GM18909 (cell line): ENCODE measurements at regions not wholly inside any gene's neighbourhood (a gene's known extent, or its start where the extent isn't known, plus 50 kb on each side); places are given as distances from the start of the nearest gene placed in this dataset.
A peak's percentile ranks its signal among the peaks of the same experiment; 100 is the strongest.
"Not testable (repeated sequence)": the region's sequence is repeated elsewhere in the genome, so short reads cannot be mapped to it uniquely, and the experiment has no call there.

ENCODE experiments used
- ATAC-seq: cut with Tn5 transposase; IDR thresholded peaks from one replicate; pipeline ENCODE4 v1.9.1; 2021; ENCODE audit warnings: mild to moderate bottlenecking; ENCODE audit not compliant: unreplicated experiment, poor library complexity

DNA sequence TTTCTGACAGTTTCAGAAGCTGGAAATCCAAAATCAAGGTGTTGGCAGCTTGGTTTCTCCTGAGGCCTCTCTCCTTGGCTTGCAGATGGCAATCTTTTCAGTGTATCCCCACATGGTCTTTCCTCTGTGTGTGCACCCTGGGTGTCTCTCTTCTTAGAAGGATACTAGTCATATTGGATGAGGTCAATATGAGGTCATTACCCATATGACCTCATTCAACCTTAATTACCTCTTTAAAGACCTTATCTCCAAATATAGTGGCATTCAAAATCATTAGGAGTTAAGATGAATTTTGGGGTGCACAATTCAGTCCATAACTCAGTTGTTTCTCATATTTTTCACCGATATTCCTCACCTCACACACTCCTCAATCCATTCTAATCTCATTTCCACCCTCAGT is 92.4 kb upstream of the TGM3 start:
- no peak for ATAC-seq

DNA sequence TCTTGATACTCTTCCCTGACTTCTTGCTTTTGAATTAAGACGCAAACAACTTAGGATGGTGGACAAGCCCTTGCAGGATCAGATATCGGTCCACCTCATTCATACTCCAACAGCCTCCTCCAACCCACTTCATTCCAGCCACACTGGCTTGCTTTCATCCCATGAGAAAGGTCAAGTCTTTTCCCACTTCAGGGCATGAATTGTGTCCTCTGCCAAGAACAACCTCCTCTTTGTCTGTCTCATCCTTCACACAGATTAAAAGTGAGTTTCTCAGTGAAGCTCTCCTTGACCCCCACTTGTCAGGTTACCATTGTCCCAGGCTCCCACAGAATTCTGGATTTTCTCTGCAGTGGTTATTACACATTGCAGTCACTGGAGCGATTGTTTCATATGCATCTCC is 91.8 kb upstream of the TGM3 start:
- ATAC-seq, result no peak

GRCh38 chr20:2206957-2207769 is 88.6 kb upstream of the TGM3 start:
- peak; percentile 59 for ATAC-seq

DNA sequence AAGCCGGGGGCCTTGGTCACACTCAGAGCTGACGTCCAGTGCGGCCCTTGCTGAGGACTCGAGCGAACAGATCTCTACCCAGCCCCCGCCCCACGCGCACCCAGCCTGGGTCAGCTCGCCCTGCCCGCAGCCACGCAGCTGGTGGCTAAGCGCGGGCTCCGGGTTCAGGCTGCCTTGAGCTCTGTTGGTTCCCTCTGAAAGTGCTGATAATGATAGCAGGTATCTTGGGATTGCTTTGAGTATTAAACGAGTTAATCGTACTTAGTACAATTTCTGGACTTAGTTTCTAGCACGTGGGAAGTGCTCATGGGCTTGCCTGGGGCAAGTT is 88.1 kb upstream of the TGM3 start:
- ATAC-seq, result no peak

DNA sequence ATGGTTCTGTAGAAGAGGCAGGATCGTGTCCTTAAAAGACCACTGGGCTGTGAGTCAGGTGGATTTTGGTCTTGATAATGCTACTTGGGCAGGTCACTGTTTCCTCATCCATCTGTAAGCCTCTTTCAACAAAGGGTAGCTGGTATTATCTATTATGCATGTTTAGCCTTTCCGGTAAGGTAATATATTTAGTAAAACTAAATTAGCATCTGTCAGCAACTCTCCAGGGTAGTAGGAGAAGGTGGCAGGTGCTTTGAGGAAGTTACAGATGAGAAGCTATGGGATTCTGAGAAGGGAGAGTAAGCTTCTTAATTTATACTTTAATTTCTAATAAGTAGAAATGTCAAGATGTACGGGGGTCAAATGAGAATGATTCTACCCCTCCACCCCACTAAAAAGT is 86.9 kb upstream of the TGM3 start:
- no peak for ATAC-seq

DNA sequence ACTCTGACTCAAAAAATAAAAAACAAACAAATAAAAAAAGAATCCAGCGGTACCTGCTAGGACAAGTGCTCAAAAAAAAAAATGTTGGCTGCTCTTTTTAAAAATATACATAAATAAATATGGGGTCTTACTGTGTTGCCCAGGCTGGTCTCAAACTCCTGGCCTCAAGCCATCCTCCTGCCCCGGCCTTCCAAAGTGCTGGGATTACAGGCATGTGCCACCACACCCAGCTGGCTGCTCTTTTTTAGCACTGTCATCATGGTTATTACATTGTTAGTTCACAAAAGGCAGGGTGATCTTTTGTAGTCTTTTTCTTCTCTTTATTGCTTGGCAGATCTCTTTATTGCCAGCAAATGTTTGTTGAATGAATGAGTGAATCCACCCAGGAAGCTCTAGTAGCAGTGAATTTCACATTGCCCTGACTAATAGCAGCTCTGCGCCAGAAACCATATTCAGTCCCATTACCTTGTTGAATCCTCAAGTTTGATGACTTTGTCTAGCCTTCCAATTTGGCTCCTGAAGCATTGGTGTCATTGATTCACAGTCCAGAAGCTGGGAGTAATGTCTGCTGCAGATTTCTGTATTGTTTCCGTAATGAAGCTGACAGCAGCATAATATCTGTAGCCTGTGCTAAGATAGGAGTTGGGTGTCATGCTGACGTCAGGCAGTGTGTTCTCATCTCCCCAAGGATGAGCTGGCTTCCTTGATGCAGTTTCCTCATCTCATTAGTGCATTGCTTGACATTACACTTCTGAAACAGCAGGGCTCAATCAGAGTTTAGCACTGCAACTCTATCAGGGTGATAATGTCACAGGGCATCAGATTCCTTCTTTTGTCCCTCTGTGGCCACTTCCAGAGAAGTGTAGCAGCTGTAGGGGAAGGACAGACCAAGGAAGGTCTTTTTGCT is 84.9 kb upstream of the TGM3 start:
- ATAC-seq, result no peak

DNA sequence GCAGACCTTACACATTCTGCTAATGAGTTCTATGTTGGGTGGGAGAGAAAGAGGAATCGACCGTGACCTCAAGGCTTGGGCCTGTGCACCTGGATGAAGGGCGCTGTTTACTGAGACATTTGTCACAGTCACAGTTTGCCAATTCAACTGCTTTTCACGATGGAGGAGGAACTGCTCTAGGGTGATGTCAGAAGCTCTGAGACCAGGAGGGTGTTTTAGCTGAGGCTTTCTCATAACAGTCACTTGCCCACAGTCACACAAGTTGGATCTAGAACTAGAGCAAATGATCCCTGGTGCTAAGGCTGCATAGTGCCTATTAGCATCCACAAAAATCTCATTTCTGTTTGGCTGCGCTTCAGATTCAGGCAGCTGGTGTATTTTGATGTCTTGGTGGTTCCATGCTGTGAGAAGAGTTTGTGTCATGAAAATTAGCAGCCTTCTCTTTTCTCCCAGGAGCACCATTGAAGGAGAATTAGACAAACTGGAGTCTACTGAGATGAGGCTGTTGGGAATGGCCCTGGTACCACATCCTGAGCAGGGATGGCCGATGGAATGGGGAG is 83.3 kb upstream of the TGM3 start:
- ATAC-seq, result no peak

DNA sequence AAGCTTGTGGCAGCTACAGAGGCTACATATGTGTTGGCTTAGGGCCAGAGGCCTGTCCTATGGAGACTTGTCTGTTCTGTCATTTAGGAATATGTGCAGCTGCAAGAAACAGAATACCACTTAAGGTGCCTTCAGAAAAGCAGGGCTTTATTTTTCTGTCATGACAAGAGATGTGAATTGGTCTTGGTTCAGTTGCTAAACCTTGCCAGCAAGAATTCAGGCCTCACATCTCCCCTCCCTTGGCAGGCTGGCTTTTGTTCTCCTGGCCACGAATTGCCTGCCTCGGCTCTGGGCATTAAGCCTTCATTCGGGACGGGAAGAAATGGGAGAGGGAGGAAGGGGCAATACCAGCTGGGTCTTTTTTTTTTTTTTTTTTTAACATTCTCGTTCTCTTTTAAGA is 82.4 kb upstream of the TGM3 start:
- no peak for ATAC-seq

- no peak for ATAC-seq
These were observed 77.8 kb upstream of the TGM3 start for GRCh38 chr20:2217857-2218539.

DNA sequence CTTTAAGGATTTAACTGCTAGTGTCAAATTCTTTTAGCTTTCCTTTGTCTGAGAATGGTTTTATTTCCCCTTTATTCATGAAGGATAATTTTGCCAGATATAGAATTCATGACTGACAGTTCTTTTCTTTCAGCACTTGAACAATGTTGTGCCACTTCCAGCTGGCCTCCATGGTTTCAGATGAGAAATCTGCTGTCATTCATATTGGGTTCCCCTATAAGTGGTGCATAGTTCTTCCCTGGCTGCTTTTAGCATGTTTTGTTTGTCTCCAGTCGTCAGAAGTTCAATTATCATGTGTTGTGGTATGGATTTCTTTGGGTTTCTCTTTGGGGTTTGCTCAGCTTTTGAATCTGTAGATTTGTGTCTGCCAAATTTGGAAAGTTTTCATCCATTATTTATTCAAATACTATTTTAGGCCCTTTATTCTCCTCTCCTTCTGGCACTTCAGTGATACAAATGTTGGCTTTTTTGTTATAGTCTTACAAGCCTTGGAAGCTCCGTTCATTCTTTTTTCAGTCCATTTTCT is 76.3 kb upstream of the TGM3 start:
- ATAC-seq, result no peak

DNA sequence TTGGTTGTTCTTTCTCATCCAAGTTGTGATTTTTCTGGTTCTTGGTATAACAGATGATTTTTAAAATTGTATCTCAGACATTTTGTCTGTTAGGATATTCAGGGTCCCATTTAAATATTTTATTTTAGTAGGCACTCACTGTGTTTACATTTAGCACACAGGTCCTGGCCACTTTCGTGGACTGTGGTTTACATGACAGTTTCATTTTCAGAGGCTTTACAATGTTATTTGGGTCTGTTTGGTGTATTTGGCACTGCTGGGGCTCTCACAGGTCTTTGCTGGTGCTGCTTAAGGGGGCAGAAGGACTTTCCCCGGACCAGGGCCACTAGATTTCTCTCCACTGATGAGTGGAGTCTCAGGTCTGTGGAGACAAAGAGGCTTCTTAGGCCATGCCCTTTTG is 75.5 kb upstream of the TGM3 start:
- no peak for ATAC-seq

- ATAC-seq, result no peak
These were observed 73.9 kb upstream of the TGM3 start for GRCh38 chr20:2221921-2222320.

GRCh38 chr20:2223558-2224367 is 72.0 kb upstream of the TGM3 start:
- no peak for ATAC-seq

DNA sequence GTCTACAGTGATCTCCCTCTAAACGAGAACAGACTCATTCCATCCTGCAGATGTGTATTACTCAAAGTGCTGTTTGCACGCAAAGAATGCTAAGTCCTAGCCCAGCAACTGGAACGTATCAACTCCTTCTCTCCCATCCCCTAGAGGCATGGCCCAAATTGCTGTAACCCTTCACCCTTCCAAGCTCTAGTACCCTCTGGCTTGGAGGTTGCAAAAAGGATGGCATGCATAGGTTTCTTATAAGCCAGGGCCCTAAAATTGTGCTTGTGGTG is 71.5 kb upstream of the TGM3 start:
- no peak for ATAC-seq

GRCh38 chr20:2227285-2227684 is 68.5 kb upstream of the TGM3 start:
- ATAC-seq, result not testable (repeated sequence)

- ATAC-seq, result no peak
These were observed 67.9 kb upstream of the TGM3 start for GRCh38 chr20:2227861-2228260.

DNA sequence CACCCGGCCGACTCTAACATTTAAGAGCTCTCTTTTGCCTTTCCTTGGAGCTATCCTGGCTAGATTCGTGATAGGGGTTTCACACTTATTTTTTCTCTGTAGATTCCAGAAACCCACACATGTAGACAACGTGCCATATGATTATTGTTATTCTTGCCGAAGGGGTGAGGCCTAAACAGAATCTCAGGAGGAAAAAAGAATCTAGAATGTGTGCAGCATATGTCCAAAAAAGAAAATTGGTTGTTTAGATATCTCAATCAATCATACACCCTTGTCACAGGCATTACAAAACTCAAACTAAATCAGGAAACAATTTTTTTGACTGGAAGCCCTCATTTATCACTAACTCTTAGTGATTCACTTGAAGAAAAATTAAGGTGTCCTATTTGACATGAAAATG is 66.9 kb upstream of the TGM3 start:
- no peak for ATAC-seq

DNA sequence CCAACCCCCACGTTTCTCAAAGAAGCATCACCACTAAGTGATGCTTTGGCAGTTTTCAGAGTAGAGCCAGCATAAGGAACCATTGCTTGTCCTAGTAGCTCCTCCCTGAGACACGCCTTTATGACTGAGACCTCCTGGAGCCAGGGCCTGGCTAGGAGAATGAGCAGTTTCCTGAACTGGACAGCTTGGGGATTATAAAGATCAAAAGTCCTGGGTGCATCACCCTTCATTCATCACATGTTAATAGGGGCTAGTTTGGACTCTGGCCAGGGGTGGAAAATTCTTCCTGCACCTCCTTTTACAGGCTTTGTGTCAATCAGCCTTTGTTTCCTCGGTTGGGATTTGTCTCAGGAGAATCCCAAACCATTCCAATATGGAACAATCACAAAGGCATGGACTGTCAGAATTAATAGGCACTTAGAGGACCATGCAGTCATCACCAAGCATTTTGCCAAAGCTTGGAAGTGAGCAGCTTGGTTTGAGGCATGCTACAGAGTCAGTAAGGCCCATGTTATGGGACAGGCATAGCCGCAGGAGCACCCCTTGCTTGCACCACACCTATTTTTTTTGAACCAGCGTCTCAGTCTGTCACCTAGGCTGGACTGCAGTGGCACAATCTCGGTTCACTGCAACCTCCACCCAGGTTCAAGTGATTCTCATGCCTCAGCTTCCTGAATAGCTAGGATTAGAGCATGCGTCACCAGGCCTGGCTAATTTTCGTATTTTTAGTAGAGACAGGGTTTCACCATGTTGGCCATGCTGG is 64.9 kb upstream of the TGM3 start:
- ATAC-seq, result no peak

DNA sequence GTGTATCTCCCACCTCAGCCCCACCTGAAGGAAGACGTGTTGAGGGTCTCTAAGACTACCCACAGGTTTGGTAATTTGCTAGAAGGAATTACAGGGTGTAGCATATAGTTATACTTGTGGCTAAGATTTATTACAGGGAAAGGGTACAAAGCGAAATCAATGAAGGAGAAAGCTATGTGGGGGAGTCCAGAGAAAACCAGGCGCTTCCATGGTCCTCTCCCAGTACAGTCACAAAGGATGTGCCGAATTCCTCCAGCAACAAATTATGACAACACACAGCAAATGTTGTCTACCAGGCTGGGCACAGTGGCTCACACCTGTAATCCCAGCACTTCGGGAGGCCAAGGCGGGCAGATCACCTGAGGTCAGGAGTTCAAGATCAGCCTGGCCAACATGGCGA is 64.1 kb upstream of the TGM3 start:
- no peak for ATAC-seq
